Epithelial cell of esophagus (primary cell): ENCODE measurements at regions not wholly inside any gene's neighbourhood (a gene's known extent, or its start where the extent isn't known, plus 50 kb on each side); places are given as distances from the start of the nearest gene placed in this dataset.
A peak's percentile ranks its signal among the peaks of the same experiment; 100 is the strongest.
"Not testable (repeated sequence)": the region's sequence is repeated elsewhere in the genome, so short reads cannot be mapped to it uniquely, and the experiment has no call there.

Experiments
- DNase-seq: peaks from one replicate; pipeline ENCODE4 v3.0.0; 2010; ENCODE audit warnings: low read depth
- H3K4me3 ChIP-seq: 2 replicates; pipeline ENCODE4 v1.5.1; 2011; ENCODE audit warnings: mild to moderate bottlenecking, low read length, control low read depth
- CTCF ChIP-seq: IDR thresholded peaks from 2 replicates; pipeline ENCODE4 v1.5.1; 2011; ENCODE audit warnings: low read depth, mild to moderate bottlenecking, low read length, control low read depth, inconsistent platforms; ENCODE audit not compliant: insufficient read depth; ENCODE audit errors: missing control alignments

GRCh38 chr6:112683926-112684325 lies 336.8 kb downstream of the RFPL4B start:
- H3K4me3 ChIP-seq: no peak overlapping the region
- no peak for TF ChIP-seq CTCF
- peak; percentile 81 for DNase-seq

GRCh38 chr6:112685521-112686220 lies 338.5 kb downstream of the RFPL4B start:
- not testable (repeated sequence) for H3K4me3 ChIP-seq, DNase-seq

GRCh38 chr6:112688487-112689165 lies 341.5 kb downstream of the RFPL4B start:
- H3K4me3 ChIP-seq, DNase-seq: not testable (repeated sequence)

- H3K4me3 ChIP-seq, DNase-seq: not testable (repeated sequence)
These were observed 342.2 kb downstream of the RFPL4B start for GRCh38 chr6:112689183-112689858.

- no peak for TF ChIP-seq CTCF
- H3K4me3 ChIP-seq: no peak overlapping the region
- no peak for DNase-seq
These were observed 343.5 kb downstream of the RFPL4B start for GRCh38 chr6:112690497-112691202.

- no peak overlapping the region for H3K4me3 ChIP-seq
- TF ChIP-seq CTCF: no peak
- peak; percentile 86 for DNase-seq
These were observed 344.2 kb downstream of the RFPL4B start for GRCh38 chr6:112691289-112691688.

- DNase-seq: no peak
- no peak overlapping the region for H3K4me3 ChIP-seq
- no peak for TF ChIP-seq CTCF
These were observed 347.9 kb downstream of the RFPL4B start for GRCh38 chr6:112695001-112695400.

GRCh38 chr6:112697265-112697664 lies 350.1 kb downstream of the RFPL4B start:
- no peak for DNase-seq
- no peak for TF ChIP-seq CTCF
- no peak overlapping the region for H3K4me3 ChIP-seq
